Ishikawa (cell line): ENCODE measurements at regions not wholly inside any gene's neighbourhood (a gene's known extent, or its start where the extent isn't known, plus 50 kb on each side); places are given as distances from the start of the nearest gene placed in this dataset.

Source experiments
- CEBPB ChIP-seq: IDR thresholded peaks from 2 replicates; pipeline ENCODE4 v1.6.1; 2012
- CREB1 ChIP-seq: IDR thresholded peaks from 2 replicates; pipeline ENCODE4 v1.6.1; 2012; ENCODE audit warnings: low read depth
- EGR1 ChIP-seq: IDR thresholded peaks from 2 replicates; pipeline ENCODE4 v1.6.1; 2012
- EP300 ChIP-seq: IDR thresholded peaks from 2 replicates; pipeline ENCODE4 v1.6.1; 2012; ENCODE audit warnings: borderline replicate concordance
- FOXM1 ChIP-seq: IDR thresholded peaks from 2 replicates; pipeline ENCODE4 v1.6.1; 2012; ENCODE audit warnings: low read depth, borderline replicate concordance
- NFIC ChIP-seq: IDR thresholded peaks from 2 replicates; pipeline ENCODE4 v1.6.1; 2012
- RAD21 ChIP-seq: IDR thresholded peaks from 2 replicates; pipeline ENCODE4 v1.6.1; 2012; ENCODE audit warnings: low read depth
- TAF1 ChIP-seq: IDR thresholded peaks from 2 replicates; pipeline ENCODE4 v1.6.1; 2012; ENCODE audit warnings: low read depth, mild to moderate bottlenecking
- TCF12 ChIP-seq: IDR thresholded peaks from 2 replicates; pipeline ENCODE4 v1.6.1; 2012; ENCODE audit warnings: low read depth
- TEAD4 ChIP-seq: IDR thresholded peaks from 2 replicates; pipeline ENCODE4 v1.6.1; 2012
- YY1 ChIP-seq: IDR thresholded peaks from 2 replicates; pipeline ENCODE4 v1.6.1; 2012; ENCODE audit warnings: low read depth
- ZBTB7A ChIP-seq: IDR thresholded peaks from 2 replicates; pipeline ENCODE4 v1.6.1; 2012; ENCODE audit warnings: low read depth
- TF ChIP-seq, protein P1 (sequence below): IDR thresholded peaks from 2 replicates; pipeline ENCODE4 v1.6.1; 2012
- TF ChIP-seq, protein P2 (sequence below): IDR thresholded peaks from 2 replicates; pipeline ENCODE4 v1.6.1; 2012
- TF ChIP-seq, protein P3 (sequence below): IDR thresholded peaks from 2 replicates; pipeline ENCODE4 v1.6.1; 2012; ENCODE audit warnings: low read depth, mild to moderate bottlenecking

DNA sequence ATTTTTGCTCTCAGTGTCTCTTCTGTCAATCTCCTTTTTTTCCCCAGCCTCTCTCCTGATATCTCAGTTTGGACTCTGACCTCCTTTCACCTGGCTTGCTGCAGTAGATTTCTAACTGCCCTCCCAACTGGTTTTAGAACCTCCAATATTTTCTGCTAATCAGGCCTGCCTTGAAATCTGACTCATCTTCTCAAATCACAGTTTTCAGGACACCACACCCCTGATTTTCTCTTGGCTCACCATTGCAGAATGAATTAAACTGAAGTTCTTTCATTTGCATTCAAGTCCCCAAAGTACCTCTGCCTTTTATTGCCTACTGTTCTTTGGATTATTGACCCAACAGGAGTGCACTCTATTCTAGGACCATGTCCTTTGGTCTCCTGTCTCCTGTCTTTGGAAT lies 310.4 kb upstream of the TRPC7 start:
- TF ChIP-seq EGR1 (no peak), FOXM1 (no peak), TCF12 (no peak), CEBPB (no peak), RAD21 (no peak), TEAD4 (no peak), ZBTB7A (no peak), YY1 (no peak), EP300 (no peak), CREB1 (no peak), TAF1 (no peak), NFIC (no peak)
- TF ChIP-seq, protein P1, sequence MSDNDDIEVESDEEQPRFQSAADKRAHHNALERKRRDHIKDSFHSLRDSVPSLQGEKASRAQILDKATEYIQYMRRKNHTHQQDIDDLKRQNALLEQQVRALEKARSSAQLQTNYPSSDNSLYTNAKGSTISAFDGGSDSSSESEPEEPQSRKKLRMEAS: no peak
- TF ChIP-seq, protein P2, sequence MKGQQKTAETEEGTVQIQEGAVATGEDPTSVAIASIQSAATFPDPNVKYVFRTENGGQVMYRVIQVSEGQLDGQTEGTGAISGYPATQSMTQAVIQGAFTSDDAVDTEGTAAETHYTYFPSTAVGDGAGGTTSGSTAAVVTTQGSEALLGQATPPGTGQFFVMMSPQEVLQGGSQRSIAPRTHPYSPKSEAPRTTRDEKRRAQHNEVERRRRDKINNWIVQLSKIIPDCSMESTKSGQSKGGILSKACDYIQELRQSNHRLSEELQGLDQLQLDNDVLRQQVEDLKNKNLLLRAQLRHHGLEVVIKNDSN: no peak
- TF ChIP-seq, protein P3, sequence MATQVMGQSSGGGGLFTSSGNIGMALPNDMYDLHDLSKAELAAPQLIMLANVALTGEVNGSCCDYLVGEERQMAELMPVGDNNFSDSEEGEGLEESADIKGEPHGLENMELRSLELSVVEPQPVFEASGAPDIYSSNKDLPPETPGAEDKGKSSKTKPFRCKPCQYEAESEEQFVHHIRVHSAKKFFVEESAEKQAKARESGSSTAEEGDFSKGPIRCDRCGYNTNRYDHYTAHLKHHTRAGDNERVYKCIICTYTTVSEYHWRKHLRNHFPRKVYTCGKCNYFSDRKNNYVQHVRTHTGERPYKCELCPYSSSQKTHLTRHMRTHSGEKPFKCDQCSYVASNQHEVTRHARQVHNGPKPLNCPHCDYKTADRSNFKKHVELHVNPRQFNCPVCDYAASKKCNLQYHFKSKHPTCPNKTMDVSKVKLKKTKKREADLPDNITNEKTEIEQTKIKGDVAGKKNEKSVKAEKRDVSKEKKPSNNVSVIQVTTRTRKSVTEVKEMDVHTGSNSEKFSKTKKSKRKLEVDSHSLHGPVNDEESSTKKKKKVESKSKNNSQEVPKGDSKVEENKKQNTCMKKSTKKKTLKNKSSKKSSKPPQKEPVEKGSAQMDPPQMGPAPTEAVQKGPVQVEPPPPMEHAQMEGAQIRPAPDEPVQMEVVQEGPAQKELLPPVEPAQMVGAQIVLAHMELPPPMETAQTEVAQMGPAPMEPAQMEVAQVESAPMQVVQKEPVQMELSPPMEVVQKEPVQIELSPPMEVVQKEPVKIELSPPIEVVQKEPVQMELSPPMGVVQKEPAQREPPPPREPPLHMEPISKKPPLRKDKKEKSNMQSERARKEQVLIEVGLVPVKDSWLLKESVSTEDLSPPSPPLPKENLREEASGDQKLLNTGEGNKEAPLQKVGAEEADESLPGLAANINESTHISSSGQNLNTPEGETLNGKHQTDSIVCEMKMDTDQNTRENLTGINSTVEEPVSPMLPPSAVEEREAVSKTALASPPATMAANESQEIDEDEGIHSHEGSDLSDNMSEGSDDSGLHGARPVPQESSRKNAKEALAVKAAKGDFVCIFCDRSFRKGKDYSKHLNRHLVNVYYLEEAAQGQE: no peak

DNA sequence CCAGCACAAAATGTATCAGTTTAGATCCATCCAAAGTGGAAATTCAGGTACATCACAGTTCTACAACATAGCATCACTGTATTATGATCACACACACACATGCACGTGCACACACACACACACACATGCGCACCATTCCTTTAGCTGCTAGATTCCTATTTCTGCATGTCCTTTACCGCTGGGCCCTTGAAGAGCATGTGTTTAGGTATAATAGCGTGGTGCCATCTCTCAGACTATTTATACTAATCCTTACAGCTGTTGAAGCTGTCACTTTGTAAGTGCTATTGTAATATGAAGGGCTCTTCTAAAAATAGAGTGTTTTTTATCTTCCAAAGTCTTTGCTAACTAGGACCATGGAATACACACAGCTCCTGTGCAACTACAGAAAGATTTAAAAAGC lies 308.8 kb upstream of the TRPC7 start:
- no peak for TF ChIP-seq CREB1
- no peak for TF ChIP-seq RAD21
- TF ChIP-seq TAF1: no peak
- no peak for TF ChIP-seq EP300
- TF ChIP-seq NFIC: no peak
- no peak for TF ChIP-seq EGR1

DNA sequence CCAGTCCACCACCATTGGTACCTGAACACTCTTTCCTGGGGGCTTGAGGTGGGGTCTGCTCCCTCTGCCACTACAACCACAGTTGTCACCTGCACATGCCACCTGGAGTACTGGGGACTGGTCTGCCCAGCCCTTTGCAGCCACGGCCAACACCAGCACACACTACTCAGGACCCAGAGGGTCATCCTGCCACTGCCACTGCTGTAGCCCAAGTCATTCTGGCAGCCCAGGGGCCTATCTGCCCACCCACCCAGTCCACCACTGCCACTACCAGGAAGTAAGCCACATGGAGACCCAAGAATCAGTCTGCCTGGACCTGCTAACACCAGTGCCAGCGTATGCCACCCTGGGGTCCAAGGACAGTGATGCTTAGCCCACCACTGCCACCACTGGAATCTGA lies 302.4 kb upstream of the TRPC7 start:
- TF ChIP-seq RAD21 (no peak), NFIC (no peak), EGR1 (no peak), TCF12 (no peak), CEBPB (no peak), FOXM1 (no peak), ZBTB7A (no peak), TEAD4 (no peak), YY1 (no peak), CREB1 (no peak), EP300 (no peak), TAF1 (no peak)
- TF ChIP-seq, protein P2: no peak
- TF ChIP-seq, protein P3: no peak
- TF ChIP-seq, protein P1: no peak

DNA sequence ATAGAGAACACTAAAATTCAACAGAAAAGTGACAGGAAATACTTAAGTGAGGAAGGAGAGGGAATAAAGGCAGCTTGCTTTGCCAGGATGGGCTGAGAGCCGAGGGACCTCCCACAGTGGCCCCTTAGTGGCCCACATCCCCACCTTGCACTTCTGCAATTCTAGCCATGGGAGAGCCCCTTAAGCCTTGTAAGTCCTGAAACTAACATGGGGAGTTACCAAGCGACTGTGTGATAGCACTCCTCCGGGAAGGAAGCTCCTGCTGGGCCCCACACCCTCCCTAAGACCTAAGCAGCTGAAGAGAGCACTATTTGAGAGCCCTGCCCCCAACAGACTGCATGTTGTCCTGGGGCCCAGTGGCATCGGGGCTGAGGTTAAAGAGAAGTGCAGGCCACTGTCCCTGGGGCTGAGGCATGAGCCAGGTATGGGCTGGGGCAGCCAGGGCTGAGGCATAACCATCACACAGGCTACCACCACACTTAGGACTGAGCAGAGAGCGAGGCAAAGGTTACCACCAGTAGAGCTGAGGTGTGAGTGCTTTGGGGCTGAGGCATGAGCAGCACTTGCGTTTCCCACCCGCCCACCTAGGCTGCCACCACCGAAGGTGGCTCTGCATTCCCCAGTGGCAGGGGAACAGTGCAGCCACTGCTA lies 301.8 kb upstream of the TRPC7 start:
- TF ChIP-seq CEBPB: no peak
- TF ChIP-seq, protein P3: no peak
- TF ChIP-seq, protein P1: no peak
- no peak for TF ChIP-seq TEAD4
- TF ChIP-seq TCF12: no peak
- no peak for TF ChIP-seq RAD21
- TF ChIP-seq CREB1: no peak
- no peak for TF ChIP-seq ZBTB7A
- no peak for TF ChIP-seq EGR1
- TF ChIP-seq FOXM1: no peak
- TF ChIP-seq NFIC: no peak
- TF ChIP-seq EP300: no peak
- no peak for TF ChIP-seq YY1
- TF ChIP-seq, protein P2: no peak
- no peak for TF ChIP-seq TAF1
